ENCODE measurements at regions not wholly inside any gene's neighbourhood (a gene's known extent, or its start where the extent isn't known, plus 50 kb on each side); places are given as distances from the start of the nearest gene placed in this dataset.

DNA sequence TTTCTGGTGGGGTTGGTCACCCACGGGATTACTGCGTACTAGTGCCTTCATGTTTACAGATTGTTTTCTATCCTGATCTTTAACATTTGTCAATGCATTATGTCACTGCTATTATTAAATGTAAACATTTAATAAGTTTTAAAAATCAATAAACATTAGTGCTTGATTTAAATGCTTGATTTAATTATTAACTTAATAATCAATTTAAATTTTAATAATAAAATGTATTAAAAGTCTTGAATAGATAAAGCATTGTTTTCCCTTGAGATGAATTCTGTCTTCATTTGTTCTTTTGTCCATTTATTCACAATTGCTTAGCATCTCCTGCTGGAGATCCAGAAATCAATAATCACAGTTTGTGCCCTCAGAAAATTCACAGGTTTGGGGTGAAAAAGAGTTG, 201.8 kb upstream of the HDAC9 start:
- no peaks in the 10 kb centered on the region for H4K20me1 ChIP-seq (ENCODE audit: control insufficient read depth, insufficient read depth)
- no peaks in the 10 kb centered on the region; a peak in 1 of 4 replicates for H3K27me3 ChIP-seq (replicated peaks in 1 of 2; ENCODE audit: control insufficient read depth in 2 of 2, insufficient read depth in 2 of 2, low read length in 1 of 2)
- no peak overlapping the region for H3K9ac ChIP-seq (ENCODE audit: control insufficient read depth, insufficient read depth, low read length)
- FAIRE-seq (no peak), ATAC-seq (no peak), DNase-seq (ENCODE audit: low read depth, low spot score) (no peak)
- no peak overlapping the region for H2AFZ ChIP-seq (ENCODE audit: control insufficient read depth, low read depth, low read length)
- BruUV-seq (replicated peaks) = no TSS peak
- no peaks in the 10 kb centered on the region for H3K79me2 ChIP-seq (ENCODE audit: control insufficient read depth, insufficient read depth, low read length)
- TF ChIP-seq, protein P1, sequence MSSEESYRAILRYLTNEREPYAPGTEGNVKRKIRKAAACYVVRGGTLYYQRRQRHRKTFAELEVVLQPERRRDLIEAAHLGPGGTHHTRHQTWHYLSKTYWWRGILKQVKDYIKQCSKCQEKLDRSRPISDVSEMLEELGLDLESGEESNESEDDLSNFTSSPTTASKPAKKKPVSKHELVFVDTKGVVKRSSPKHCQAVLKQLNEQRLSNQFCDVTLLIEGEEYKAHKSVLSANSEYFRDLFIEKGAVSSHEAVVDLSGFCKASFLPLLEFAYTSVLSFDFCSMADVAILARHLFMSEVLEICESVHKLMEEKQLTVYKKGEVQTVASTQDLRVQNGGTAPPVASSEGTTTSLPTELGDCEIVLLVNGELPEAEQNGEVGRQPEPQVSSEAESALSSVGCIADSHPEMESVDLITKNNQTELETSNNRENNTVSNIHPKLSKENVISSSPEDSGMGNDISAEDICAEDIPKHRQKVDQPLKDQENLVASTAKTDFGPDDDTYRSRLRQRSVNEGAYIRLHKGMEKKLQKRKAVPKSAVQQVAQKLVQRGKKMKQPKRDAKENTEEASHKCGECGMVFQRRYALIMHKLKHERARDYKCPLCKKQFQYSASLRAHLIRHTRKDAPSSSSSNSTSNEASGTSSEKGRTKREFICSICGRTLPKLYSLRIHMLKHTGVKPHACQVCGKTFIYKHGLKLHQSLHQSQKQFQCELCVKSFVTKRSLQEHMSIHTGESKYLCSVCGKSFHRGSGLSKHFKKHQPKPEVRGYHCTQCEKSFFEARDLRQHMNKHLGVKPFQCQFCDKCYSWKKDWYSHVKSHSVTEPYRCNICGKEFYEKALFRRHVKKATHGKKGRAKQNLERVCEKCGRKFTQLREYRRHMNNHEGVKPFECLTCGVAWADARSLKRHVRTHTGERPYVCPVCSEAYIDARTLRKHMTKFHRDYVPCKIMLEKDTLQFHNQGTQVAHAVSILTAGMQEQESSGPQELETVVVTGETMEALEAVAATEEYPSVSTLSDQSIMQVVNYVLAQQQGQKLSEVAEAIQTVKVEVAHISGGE (CRISPR knock-in tag; IDR thresholded peaks at IDR 0.05) = no peak
- TF ChIP-seq, protein P2, sequence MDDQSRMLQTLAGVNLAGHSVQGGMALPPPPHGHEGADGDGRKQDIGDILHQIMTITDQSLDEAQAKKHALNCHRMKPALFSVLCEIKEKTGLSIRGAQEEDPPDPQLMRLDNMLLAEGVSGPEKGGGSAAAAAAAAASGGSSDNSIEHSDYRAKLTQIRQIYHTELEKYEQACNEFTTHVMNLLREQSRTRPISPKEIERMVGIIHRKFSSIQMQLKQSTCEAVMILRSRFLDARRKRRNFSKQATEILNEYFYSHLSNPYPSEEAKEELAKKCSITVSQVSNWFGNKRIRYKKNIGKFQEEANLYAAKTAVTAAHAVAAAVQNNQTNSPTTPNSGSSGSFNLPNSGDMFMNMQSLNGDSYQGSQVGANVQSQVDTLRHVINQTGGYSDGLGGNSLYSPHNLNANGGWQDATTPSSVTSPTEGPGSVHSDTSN (IDR thresholded peaks at IDR 0.05; ENCODE audit: insufficient replicate concordance, low read depth, low read length) = no peak
- TF ChIP-seq ZNF217 (IDR thresholded peaks at IDR 0.05) = no peak
- TF ChIP-seq, protein P3, sequence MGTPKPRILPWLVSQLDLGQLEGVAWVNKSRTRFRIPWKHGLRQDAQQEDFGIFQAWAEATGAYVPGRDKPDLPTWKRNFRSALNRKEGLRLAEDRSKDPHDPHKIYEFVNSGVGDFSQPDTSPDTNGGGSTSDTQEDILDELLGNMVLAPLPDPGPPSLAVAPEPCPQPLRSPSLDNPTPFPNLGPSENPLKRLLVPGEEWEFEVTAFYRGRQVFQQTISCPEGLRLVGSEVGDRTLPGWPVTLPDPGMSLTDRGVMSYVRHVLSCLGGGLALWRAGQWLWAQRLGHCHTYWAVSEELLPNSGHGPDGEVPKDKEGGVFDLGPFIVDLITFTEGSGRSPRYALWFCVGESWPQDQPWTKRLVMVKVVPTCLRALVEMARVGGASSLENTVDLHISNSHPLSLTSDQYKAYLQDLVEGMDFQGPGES (IDR thresholded peaks at IDR 0.05) = no peak
- ChIA-PET CTCF (interaction anchor here (0.8 kb wide), 1 partner anchor 30 kb away, joined by 3 read pairs; no protein-coding TSS in a partner anchor), SMC1A (ENCODE audit: uncharacterized antibody, unreplicated experiment) (no interaction called here), POLR2A (interaction anchor here (0.9 kb wide), 1 partner anchor 13 kb away, joined by 4 read pairs; no protein-coding TSS in a partner anchor), RAD21 (ENCODE audit: unreplicated experiment) (no interaction called here)
- H3K9me3 ChIP-seq (replicated peaks; ENCODE audit: control insufficient read depth, insufficient read depth, low read length) = no peaks in the 10 kb centered on the region
- no peak overlapping the region for H3K4me2 ChIP-seq (ENCODE audit: control insufficient read depth, insufficient read depth)
- intact Hi-C loops (cut with micrococcal nuclease; ENCODE audit: unreplicated experiment) (no loop called here), in situ Hi-C loops (cut with MboI) (no loop called here)
- no peaks in the 10 kb centered on the region for H3K36me3 ChIP-seq (ENCODE audit: control insufficient read depth in 2 of 2, insufficient read depth in 2 of 2, low read length in 1 of 2)
- no peak overlapping the region for H3K27ac ChIP-seq (ENCODE audit: control insufficient read depth, insufficient read depth)
- 33% methylated on average over 2 of the region's 2 CpGs for WGBS (ENCODE audit: insufficient coverage, insufficient replicate concordance, low lambda C conversion rate, missing lambda C conversion rate)
- no peak overlapping the region for H3K4me3 ChIP-seq
- H3K4me1 ChIP-seq (ENCODE audit: control insufficient read depth, insufficient read depth, low read length) = no peaks in the 10 kb centered on the region
